ENCODE measurements at regions not wholly inside any gene's neighbourhood (a gene's known extent, or its start where the extent isn't known, plus 50 kb on each side); places are given as distances from the start of the nearest gene placed in this dataset.
"Not testable (repeated sequence)": the region's sequence is repeated elsewhere in the genome, so short reads cannot be mapped to it uniquely, and the experiment has no call there.

DNA sequence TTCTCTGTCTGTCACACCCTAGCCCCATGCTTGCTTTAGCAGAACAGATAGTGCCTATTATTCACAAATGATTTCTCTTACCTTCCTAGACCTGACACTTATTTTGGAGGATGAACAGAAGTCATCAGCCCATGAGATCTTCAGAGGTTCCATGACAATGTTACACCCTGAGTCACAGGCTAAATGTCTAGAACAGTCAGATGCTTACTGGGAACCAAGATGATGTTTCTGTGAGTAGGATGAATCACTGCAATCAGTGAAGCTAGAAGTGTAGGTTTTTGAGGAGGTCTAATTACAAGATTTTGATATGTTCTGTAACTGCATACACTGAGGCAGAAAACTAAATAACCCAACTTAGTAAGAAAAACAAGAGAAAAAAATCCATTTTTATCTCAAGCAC, 123.0 kb upstream of the THUMPD2 start:
- Mint-ChIP-seq H3K9me3 (no peaks in the 10 kb centered on the region), H3K4me3 (no peak overlapping the region), H3K27ac (no peak overlapping the region), H3K4me1 (no peaks in the 10 kb centered on the region), H3K27me3 (ENCODE audit: low read depth in 3 of 3) (peaks cover 2 to 12% (median 4%) of the 10 kb centered on the region in 3 donors), H3K36me3 (no peaks in the 10 kb centered on the region)
- DNase-seq, result no peak

DNA sequence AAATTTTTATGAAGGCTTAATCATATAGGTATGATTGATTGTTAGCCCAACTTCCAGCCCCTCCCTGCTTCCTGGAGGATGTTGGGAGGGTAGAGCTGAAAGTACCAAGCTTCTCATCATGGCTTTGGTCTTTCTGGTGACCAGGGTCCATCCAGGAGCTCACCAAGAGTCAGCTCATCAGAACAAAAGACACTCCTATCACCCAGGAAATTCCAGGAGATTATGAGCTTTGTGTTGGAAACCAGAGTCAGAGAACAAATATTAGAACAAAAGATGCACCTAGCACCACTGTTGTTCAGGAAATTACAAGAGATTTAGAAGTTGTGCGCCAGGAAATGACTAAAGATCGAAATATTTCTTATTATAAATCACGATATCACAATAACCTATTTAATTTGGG, 119.9 kb upstream of the THUMPD2 start:
- peaks cover 2 to 15% (median 4%) of the 10 kb centered on the region in 3 donors for H3K27me3 Mint-ChIP-seq (ENCODE audit: low read depth in 3 of 3)
- no peaks in the 10 kb centered on the region for H3K4me1 Mint-ChIP-seq
- no peaks in the 10 kb centered on the region for H3K9me3 Mint-ChIP-seq
- no peak overlapping the region for H3K27ac Mint-ChIP-seq
- H3K36me3 Mint-ChIP-seq, result no peaks in the 10 kb centered on the region
- DNase-seq, result no peak
- H3K4me3 Mint-ChIP-seq, result no peak overlapping the region

GRCh38 chr2:39897273-39897672, 118.2 kb upstream of the THUMPD2 start:
- Mint-ChIP-seq H3K4me1 (no peaks in the 10 kb centered on the region), H3K36me3 (no peaks in the 10 kb centered on the region), H3K4me3 (no peak overlapping the region), H3K27me3 (ENCODE audit: low read depth in 3 of 3) (peaks cover 2 to 13% (median 2%) of the 10 kb centered on the region in 3 donors), H3K27ac (no peak overlapping the region), H3K9me3 (no peaks in the 10 kb centered on the region)
- no peak for DNase-seq

DNA sequence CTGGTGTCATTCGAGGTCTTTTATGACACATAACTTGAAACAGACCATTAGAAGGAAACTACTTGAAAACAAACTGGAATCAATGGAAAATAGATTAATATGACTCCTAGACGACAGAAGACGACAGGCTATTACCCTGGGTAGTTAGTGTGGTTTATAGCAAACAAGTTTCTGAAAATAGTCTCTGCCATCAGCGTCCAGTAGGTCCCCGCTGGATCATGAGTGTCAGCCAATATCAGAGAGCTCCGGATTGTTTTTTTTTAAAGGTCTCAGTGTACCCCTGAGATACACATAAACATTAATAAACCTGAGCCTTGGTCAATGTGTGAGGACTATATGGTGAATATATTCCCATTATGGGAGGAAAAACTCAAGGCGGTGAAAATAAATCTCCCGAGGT, 115.0 kb upstream of the THUMPD2 start:
- Mint-ChIP-seq H3K36me3 (no peaks in the 10 kb centered on the region), H3K4me1 (no peaks in the 10 kb centered on the region), H3K9me3 (no peaks in the 10 kb centered on the region), H3K27ac (no peak overlapping the region), H3K4me3 (no peak overlapping the region), H3K27me3 (ENCODE audit: low read depth in 3 of 3) (peaks cover 2 to 11% (median 2%) of the 10 kb centered on the region in 3 donors)
- DNase-seq, result no peak

GRCh38 chr2:39893616-39894015, 114.6 kb upstream of the THUMPD2 start:
- Mint-ChIP-seq H3K4me3 (no peak overlapping the region), H3K36me3 (no peaks in the 10 kb centered on the region), H3K27me3 (ENCODE audit: low read depth in 3 of 3) (peaks cover 2 to 11% (median 2%) of the 10 kb centered on the region in 3 donors), H3K27ac (no peak overlapping the region), H3K4me1 (no peaks in the 10 kb centered on the region), H3K9me3 (no peaks in the 10 kb centered on the region)
- no peak for DNase-seq

DNA sequence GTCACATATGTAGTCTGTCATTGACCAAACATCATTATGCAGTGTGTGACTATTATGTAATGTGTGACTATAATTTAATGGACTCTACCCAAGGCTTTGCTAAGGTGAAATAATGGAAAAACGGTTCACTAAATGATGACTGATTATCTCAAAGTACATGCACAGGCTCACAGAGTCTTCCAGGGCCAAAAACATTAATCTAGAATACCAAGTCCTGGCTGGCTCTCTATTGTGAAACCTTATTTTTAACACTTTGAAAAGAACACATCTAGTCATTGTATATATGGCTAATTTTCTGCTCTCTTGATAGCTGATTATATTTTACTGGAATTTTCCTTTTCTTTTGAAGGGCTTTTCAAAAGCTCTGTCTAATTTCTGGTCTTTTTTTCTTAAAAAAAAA, 102.9 kb upstream of the THUMPD2 start:
- peaks cover 0 to 10% (median 3%) of the 10 kb centered on the region in 6 donors for H3K9me3 Mint-ChIP-seq
- H3K27ac Mint-ChIP-seq, result no peak overlapping the region
- no peaks in the 10 kb centered on the region for H3K4me1 Mint-ChIP-seq
- H3K27me3 Mint-ChIP-seq (ENCODE audit: low read depth in 3 of 3), result peaks cover 0 to 3% (median 2%) of the 10 kb centered on the region in 3 donors
- no peaks in the 10 kb centered on the region for H3K36me3 Mint-ChIP-seq
- no peak overlapping the region for H3K4me3 Mint-ChIP-seq
- DNase-seq, result no peak

DNA sequence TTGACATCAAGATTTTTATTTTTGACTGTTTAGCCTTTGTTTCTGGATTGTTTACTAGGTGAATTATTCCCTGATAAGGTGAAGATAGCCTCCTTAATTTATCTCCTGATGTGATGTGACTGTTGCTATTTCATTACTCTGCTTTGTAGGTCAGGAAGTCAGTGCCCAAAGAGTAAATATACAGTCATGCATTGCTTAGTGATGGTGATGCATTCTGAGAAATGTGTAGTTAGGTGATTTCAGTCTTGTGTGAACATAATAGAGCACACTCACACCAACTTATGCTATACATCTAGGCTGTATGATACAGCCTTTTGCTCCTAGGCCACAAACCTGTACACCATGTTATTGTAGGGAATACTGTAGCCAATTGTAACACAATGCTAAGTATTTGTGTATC, 102.4 kb upstream of the THUMPD2 start:
- Mint-ChIP-seq H3K27me3 (ENCODE audit: low read depth in 3 of 3) (peaks cover 0 to 3% (median 2%) of the 10 kb centered on the region in 3 donors), H3K4me3 (no peak overlapping the region), H3K4me1 (no peaks in the 10 kb centered on the region), H3K36me3 (no peaks in the 10 kb centered on the region), H3K27ac (no peak overlapping the region), H3K9me3 (peaks cover 0 to 10% (median 3%) of the 10 kb centered on the region in 6 donors)
- no peak for DNase-seq

- not testable (repeated sequence) for H3K36me3 Mint-ChIP-seq, H3K4me3 Mint-ChIP-seq
Observed at GRCh38 chr2:39879001-39879400, 99.9 kb upstream of the THUMPD2 start.

DNA sequence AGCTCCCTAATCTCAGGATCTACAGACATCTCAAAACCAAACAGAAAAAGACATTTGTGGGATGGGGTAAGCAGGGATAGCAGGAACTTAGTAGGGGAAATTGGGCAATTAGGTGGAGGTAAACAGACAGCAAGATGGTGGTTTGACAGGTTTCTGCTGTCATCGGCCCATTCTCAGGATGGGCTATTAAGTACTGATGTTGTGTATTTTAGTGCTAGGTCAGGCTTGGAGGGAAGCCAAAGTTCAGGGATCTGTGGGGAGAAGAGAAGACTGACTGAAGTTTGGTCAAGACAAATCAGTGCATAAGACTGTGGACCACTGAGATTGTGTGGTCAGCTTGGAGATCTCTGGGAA, 96.8 kb upstream of the THUMPD2 start:
- no peak for DNase-seq
- Mint-ChIP-seq H3K27ac (no peak overlapping the region), H3K36me3 (no peaks in the 10 kb centered on the region), H3K4me1 (no peaks in the 10 kb centered on the region), H3K27me3 (ENCODE audit: low read depth in 3 of 3) (peaks cover 0 to 3% (median 0%) of the 10 kb centered on the region in 3 donors), H3K4me3 (no peak overlapping the region), H3K9me3 (peaks cover 0 to 10% (median 3%) of the 10 kb centered on the region in 6 donors)

More at GRCh38 chr2:39879001-39879400, 99.9 kb upstream of the THUMPD2 start:
- H3K27ac Mint-ChIP-seq; H3K4me1 Mint-ChIP-seq; DNase-seq; H3K27me3 Mint-ChIP-seq (ENCODE audit: low read depth in 3 of 3); H3K9me3 Mint-ChIP-seq: not testable (repeated sequence)

GRCh38 chr2:39875182-39875913, 96.3 kb upstream of the THUMPD2 start:
- no peaks in the 10 kb centered on the region for H3K4me1 Mint-ChIP-seq
- no peak overlapping the region for H3K4me3 Mint-ChIP-seq
- H3K27ac Mint-ChIP-seq, result no peak overlapping the region
- peaks cover 0 to 3% (median 0%) of the 10 kb centered on the region in 3 donors for H3K27me3 Mint-ChIP-seq (ENCODE audit: low read depth in 3 of 3)
- no peaks in the 10 kb centered on the region for H3K36me3 Mint-ChIP-seq
- no peak for DNase-seq
- H3K9me3 Mint-ChIP-seq, result peaks cover 0 to 10% (median 3%) of the 10 kb centered on the region in 6 donors

DNA sequence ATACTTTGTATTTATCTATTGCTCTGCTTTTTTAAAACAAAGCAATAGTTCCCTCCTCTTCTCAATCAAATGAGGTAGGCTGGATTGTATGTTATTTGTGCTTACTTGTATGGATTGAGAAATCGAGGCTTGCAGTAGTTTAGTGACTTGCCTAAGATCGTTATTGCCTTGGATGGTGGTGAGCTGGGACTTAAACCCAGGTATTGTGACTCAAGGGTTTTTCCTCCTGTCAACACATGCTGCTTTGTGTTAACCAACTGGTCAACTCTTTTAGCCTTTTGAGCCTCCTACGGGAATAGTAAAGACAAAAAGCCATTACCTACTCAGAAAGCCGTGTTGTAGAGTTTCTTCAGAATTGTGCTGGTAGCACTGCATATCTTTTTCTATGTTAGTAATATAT, 95.2 kb upstream of the THUMPD2 start:
- Mint-ChIP-seq H3K4me3 (no peak overlapping the region), H3K36me3 (no peaks in the 10 kb centered on the region), H3K9me3 (peaks cover 0 to 6% (median 0%) of the 10 kb centered on the region in 6 donors), H3K4me1 (no peaks in the 10 kb centered on the region), H3K27me3 (ENCODE audit: low read depth in 3 of 3) (peaks cover 0 to 3% (median 0%) of the 10 kb centered on the region in 3 donors), H3K27ac (no peak overlapping the region)
- no peak for DNase-seq

GRCh38 chr2:39873586-39873985, 94.5 kb upstream of the THUMPD2 start:
- H3K9me3 Mint-ChIP-seq, result no peaks in the 10 kb centered on the region
- H3K27ac Mint-ChIP-seq, result no peak overlapping the region
- H3K36me3 Mint-ChIP-seq, result no peaks in the 10 kb centered on the region
- DNase-seq, result no peak
- no peaks in the 10 kb centered on the region for H3K4me1 Mint-ChIP-seq
- peaks cover 0 to 3% (median 0%) of the 10 kb centered on the region in 3 donors for H3K27me3 Mint-ChIP-seq (ENCODE audit: low read depth in 3 of 3)
- H3K4me3 Mint-ChIP-seq, result no peak overlapping the region

DNA sequence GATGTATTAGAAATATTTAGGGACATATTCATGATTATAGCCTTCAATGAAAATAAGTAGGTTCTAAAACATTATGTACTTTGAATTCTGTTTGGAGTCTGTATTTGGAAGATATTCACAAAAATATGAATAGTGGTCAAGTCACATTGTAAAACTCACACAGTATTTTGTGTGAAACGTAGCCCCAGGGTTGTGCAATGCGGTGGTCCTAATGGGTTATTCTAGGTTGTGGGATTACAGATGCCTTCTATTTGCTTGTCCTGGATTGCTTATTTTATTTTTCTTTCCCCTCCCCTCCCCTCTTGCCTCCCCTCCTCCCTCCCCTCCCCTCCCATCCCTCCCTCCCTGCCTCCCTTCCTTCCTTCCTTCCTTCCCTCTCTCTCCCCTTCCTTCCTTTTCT, 93.7 kb upstream of the THUMPD2 start:
- Mint-ChIP-seq H3K4me3 (no peak overlapping the region), H3K4me1 (no peaks in the 10 kb centered on the region), H3K27me3 (ENCODE audit: low read depth in 3 of 3) (no peaks in the 10 kb centered on the region), H3K36me3 (no peaks in the 10 kb centered on the region), H3K27ac (no peak overlapping the region), H3K9me3 (peaks cover 0 to 1% (median 0%) of the 10 kb centered on the region in 6 donors)
- DNase-seq, result no peak

- H3K4me1 Mint-ChIP-seq, result no peaks in the 10 kb centered on the region
- no peak overlapping the region for H3K4me3 Mint-ChIP-seq
- DNase-seq, result no peak
- peaks cover 0 to 2% (median 0%) of the 10 kb centered on the region in 6 donors for H3K9me3 Mint-ChIP-seq
- no peaks in the 10 kb centered on the region for H3K36me3 Mint-ChIP-seq
- H3K27me3 Mint-ChIP-seq (ENCODE audit: low read depth in 3 of 3), result no peaks in the 10 kb centered on the region
- no peak overlapping the region for H3K27ac Mint-ChIP-seq
Observed at GRCh38 chr2:39871291-39871761, 92.3 kb upstream of the THUMPD2 start.

DNA sequence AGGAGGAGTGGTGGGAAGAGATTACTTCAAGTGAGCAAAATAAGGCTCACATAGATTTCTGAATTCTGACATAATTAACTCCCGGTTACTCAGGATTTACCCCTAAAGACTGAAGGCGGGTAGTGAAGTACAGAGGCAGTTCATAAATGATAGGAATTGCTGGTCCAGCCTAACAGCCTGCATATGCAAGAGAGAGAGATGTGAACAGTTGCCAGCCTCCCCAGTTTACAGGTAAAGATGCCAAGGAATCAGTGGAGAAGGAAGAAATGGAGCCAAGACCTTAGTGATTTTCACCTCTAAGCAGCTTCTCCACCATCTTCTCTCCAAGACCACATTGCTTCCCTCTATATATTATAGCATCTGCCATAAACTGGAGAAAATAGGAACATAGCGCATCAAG, 91.8 kb upstream of the THUMPD2 start:
- no peak overlapping the region for H3K27ac Mint-ChIP-seq
- no peaks in the 10 kb centered on the region for H3K4me1 Mint-ChIP-seq
- H3K27me3 Mint-ChIP-seq (ENCODE audit: low read depth in 3 of 3), result no peaks in the 10 kb centered on the region
- no peaks in the 10 kb centered on the region for H3K36me3 Mint-ChIP-seq
- peaks cover 0 to 2% (median 0%) of the 10 kb centered on the region in 6 donors for H3K9me3 Mint-ChIP-seq
- DNase-seq, result no peak
- no peak overlapping the region for H3K4me3 Mint-ChIP-seq

All from immature natural killer cell (primary cell).